Head of caudate nucleus (tissue), 42 donors: ENCODE measurements at regions not wholly inside any gene's neighbourhood (a gene's known extent, or its start where the extent isn't known, plus 50 kb on each side); places are given as distances from the start of the nearest gene placed in this dataset.
A peak's percentile ranks its signal among the peaks of the same experiment; 100 is the strongest.

Source experiments
- DNase-seq, 42 donors: peaks; one replicate each; pipeline versions ENCODE4 v3.0.0 to v3.0.0-alpha.2; 2020 to 2021; ENCODE audit warnings: mixed read lengths in 7 of 42
- intact Hi-C: fragments of 100-400 bp; cut with DNase I; formaldehyde crosslinking; loops from one replicate; pipeline ENCODE4 v1.15.0; 2022

DNA sequence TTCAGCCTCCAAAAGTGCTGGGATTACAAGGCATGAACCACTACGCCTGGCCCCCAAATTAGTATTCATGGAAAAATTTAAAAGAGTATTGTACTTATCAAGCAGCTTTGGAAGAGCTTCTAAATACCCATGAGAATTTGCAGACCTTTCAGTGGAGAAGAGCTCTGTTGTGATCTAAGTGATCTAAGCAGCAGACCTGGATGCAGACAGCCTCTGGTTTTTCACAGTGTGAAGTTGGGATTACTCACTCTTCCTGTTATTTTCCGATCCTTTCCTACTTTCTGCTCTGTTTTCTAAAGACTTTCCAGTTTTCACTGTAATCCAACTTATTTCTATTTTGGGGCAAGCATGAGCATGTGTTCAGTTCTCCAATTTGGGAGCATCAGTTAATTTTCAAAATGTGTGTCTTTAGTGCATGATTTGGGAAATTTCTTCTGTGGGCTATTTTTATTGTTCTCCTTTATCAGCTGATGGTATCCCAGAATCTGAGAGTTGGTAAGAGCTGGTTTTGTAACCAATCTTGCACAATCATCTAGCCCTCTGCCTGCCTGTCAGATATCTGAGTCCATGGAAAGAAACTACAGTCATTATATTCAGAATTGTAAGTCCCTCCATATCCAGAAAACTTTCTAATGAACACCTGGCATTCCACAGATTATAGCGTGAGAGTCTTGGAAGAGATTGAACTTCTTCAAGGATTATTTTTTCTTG, 207.7 kb upstream of the DTNBP1 start:
- intact Hi-C loops = no loop called here

DNA sequence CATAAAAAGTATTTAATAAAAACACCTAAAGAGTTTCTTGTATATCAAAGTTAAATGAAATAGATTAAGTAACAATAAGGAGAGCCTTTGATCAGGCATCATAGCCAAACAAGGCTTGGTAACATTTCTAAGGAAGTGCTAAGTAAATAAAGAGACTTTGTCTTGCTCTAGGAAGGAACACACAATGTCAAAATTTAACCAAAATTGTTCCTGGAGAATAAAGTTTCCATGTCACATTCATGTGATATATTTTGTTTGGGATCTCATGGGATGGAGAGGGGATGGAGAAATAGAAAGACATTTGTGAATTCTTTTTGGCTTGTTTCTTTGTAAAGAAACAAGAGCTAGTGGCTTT, 201.9 kb upstream of the DTNBP1 start:
- intact Hi-C loops = no loop called here
- no peak for DNase-seq

More for the DNA sequence above, 207.7 kb upstream of the DTNBP1 start:
- DNase-seq = no peak

DNA sequence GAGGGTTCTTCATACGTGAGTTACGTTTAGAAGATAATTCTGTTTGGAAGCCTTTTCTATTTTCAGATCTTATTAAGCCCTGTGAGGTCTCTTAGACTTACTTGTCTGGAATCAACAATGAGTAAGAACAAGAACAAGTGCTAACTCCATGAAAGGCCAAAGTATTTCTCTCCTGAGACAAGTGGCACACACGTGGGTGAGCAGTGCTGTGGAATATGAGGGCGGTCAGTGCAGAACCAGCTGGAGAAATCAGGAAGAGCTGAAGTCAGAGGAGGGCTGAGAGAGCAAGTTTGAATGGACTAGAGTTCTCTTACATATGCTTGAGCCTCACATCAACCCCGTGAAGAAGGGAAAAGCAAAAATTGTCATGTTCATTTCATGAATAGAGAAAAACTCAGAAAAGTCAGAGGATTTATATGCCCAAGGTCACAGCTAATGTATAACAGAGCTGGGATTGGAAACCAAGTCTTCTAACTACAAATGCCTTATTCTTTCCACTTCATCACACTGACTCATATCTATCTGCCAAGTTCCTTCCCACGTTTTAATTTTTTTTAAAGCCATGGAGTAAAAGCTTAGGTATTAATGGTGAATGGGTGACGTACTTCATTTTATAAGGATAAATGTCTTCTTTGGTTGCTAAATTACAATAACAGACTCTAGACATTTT, 201.3 kb upstream of the DTNBP1 start:
- intact Hi-C loops = no loop called here
- no peak for DNase-seq

DNA sequence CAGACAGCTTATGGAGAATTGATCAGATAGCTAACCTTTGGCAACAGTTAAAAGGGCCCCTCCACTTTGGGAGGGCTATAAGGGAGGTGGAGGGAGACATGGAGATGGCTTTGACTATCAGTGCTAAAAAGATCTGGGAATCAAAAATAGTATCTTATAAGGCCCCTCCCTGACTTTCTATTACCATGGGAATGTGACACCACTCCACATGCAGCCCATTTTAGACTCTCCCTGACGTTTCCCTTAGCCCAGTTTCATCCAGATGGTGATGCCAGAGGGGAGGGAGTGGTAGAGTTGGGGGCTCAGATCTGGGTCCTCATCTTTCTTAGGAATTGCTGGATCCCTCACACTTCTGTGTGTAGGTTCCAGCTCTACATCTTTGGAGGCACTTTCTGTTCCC, 200.0 kb upstream of the DTNBP1 start:
- intact Hi-C loops = no loop called here
- DNase-seq = no peak

DNA sequence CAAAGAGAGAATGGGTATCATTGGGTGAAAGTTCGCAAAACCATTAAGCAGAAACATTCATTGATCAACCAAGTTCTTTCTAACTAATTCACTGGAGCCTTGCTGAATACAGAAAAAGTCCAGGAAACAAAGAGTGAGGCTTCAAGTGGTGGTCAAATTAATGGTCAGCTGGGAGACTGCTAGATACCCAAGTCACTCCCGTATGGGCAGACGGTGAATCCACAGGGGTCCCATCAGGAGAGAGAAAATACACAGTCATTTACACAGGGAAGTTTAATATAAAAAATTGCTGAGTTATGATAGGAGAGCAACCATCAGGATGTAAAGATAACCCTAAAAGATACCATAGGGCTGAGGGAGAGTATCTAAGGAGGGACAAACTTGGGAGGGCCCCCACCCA, 198.7 kb upstream of the DTNBP1 start:
- intact Hi-C loops = no loop called here
- no peak for DNase-seq

DNA sequence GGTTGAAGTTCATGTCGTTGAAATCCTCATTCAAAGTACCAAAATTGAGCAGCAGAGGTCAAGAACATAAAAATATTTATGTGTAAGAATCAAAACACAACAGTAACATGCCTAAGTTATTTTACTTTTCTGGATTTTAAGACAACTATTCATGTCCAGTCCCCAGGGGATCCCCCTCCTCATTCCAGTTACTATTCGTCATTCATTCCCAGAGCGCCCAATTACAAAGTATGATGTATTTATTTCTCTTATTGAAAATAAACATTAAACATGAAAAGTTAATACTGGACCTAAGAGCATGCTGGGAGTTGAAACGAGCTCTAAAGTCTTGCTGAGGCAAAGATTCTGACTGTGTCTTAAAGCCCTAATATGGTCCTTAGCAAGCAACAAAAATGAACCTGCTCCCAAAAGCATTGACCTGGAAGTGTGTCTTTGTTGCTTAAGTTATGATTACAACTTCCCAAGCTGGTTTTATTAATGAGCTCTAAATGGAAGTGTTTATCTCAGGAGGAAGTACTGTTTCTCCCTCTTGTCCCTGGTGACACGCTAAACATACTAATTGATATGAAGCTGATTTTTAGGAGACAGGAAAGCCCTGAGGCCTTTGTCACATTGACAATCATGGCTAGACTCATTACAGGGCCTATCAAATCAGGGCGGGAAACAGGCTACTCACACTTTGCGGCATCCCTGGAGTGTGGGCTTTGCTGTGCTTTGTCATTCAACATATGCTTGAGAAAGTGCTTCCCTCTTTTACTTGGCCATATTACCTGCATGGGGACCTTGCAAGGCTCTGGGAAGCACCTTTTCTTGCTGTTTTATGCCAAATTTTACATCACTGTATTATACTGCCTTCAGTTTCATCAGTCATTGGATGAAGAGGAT, 192.2 kb upstream of the DTNBP1 start:
- no peak for DNase-seq
- intact Hi-C loops = no loop called here

DNA sequence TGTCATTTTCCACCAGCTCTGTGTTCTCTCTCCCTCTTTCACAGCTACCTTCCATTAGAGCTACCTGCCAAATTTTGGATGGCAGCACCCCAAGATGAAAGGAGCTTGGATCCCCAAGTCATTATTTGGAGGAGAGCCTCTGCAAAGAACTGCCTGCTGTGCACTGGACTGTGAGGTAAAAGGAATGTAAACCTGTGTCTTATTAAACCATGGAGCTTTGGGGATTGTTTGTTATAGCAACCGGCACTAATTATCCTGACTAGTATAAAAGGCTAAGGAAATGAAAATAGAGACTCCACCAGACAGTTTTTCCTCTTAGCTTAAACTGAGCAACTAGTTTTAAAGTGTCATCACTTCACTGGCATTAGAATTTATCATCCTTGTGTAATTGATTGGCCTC, 191.6 kb upstream of the DTNBP1 start:
- DNase-seq = no peak

DNA sequence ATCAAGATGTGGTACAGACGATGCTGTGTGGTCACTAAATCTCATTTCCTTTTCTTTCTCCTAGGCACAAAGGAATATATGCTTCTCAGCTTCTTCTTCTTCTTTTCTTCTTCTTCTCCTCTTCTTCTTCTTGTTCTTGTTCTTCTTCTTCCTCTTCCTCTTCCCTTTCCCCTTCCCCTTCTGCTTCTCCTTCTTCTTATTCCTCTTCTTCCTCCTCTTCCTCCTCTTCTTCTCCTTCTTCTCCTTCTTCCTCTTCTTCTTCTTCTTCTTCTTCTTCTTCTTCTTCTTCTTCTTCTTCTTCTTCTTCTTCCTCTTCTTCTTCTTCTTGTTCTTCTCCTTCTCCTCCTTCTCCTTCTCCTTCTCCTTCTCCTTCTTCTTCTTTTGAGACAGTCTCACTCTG, 190.4 kb upstream of the DTNBP1 start:
- no peak for DNase-seq
- intact Hi-C loops = no loop called here

More for the DNA sequence above, 191.6 kb upstream of the DTNBP1 start:
- intact Hi-C loops = no loop called here

DNA sequence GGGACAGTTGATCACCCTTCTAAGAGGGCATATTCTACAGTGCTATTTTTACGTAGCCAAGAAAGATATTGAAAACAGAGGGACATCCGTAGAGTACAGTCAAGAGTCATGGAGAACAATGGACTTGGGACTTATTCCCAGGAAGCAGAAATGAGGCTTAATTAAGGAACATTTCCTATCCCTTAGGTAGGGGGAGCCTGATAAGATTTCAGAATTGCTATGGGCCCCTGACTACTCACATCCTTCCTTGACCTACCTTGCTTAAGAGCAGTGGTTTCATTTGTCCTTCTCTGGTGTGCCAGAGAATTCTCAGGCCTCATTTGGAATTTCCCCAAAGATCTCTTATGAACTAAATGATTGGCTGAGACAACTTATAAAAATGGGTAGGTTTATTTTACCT, 189.5 kb upstream of the DTNBP1 start:
- DNase-seq = no peak
- intact Hi-C loops = no loop called here

DNA sequence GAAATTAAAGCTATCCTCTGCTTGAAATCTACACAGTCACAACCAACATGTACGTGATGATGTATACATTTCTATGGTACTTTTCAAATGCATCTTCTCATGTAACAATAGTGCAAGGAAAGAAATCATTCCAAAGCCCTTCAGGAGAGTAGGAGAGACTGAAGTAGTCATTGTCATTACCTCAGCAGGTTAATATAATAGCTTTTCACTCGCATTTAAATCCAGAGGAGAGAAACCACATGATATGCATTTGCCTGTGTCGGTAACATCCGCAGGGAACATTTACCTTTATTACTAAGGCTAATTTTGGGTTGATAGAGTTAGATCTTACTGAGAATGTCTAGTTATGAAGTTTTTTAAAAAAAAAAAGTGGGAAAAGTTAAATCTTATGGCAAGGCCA, 186.6 kb upstream of the DTNBP1 start:
- DNase-seq = no peak
- intact Hi-C loops = no loop called here

DNA sequence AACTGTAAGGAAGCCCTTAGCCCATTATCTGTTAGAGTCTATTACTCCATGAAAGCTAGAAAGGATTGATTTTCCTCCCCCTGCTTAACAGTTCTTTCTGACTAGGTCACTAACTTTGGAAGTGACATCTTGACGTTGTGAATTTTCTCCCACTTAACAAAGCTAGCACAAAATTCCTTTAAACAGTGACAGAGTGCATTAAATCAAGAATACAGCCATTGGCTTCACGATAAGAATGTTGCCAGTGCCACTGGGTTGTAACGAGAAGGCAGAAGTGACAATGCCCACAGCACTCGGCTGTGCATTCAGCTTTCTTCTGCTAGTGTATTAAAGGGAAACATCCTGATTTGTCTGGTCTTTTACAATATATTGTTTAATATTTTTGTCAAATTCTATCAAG, 182.7 kb upstream of the DTNBP1 start:
- no peak for DNase-seq
- intact Hi-C loops = no loop called here

DNA sequence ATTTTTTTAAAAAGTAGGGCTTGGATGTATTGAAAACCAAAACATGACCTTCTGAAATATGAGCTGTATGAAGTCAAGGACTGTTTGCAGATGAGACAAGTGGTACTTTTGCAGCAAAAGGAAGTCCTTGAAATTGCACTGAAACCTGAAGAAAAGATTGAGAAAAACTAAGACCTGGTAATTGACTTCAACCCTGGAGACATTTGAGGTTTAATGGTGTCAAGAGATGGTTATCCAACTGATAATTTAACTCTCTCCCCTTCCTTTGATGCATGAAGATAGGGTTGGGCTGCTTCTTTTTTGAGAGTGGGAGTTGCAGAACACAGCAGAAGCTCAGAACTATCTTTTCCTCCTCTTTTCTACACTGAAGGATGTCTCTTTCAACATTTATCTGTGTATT, 180.9 kb upstream of the DTNBP1 start:
- intact Hi-C loops = no loop called here
- DNase-seq = no peak

DNA sequence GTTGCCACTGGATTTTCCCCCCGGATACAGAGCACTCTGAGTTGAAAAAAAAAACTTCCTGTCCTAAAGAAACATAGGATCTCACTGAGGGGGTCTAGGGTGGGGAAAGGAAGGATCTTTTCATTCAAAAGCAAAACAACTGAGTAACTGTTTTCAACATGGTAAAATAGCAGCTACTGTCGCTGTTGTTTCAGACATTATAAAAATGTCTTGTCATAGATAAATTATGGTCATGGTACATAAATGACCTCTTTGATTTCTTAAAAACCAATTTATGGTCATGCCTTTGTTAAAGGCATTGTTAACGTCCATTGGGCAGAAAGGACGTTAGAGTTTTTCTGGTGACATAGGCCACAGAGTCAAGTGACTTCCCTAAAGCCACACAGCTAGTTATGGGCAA, 180.4 kb upstream of the DTNBP1 start:
- intact Hi-C loops = no loop called here
- no peak for DNase-seq

DNA sequence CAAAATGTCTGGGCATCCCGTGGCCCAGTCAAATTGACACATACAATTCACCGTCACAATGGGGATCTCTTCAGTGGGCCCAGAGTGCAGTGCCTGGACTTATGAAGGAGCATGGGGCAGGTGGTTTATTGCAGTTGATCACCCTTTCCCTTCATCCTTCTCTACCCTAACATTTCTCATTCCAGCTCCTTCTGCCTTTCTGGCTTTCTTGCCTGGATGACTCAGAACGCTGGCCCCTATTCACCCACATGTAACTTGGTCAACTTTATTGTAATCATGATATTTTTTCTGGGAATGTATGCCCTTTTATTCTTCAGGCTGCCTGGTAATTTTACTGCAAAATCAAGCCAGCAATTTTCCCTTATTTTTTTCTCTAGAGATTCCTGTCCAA, 179.9 kb upstream of the DTNBP1 start:
- intact Hi-C loops = no loop called here
- no peak for DNase-seq

DNA sequence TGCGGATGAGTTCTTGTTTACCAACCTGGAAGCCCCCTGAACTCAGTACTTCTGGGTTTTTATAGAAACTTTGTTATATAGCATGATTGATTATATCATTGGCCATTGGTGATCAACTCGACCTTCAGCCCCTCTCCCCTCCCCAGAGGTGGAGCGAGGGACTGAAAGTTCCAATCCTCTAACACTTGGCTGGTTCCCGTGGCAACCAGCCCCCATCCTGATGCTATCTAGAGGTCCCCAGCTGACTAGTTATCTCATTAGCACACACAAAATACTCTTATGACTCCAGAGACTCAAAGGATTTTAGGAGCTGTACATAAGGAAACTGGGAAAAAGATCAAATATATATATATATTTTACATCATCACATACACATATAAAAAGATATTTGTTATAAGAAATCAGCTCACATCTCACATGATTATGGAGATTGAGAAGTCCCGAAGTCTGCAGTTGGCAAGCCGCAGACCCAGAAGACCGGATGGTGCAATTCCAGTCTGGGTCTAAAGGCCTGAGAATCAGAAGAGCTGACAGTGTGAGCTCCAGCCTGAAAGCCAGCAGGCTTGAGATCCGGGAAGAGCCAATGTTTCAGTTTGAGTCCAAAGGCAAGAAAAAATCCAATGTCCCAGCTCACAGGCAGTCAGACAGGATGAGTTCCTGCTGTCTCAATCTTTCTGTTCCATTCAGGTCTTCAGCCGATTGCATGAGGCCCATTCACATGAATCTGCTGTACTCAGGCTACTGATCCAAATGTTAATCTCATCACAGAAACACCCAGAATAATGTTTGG, 179.3 kb upstream of the DTNBP1 start:
- intact Hi-C loops = no loop called here
- DNase-seq = peak in 2 of 42 donors; percentile 4 to 37

DNA sequence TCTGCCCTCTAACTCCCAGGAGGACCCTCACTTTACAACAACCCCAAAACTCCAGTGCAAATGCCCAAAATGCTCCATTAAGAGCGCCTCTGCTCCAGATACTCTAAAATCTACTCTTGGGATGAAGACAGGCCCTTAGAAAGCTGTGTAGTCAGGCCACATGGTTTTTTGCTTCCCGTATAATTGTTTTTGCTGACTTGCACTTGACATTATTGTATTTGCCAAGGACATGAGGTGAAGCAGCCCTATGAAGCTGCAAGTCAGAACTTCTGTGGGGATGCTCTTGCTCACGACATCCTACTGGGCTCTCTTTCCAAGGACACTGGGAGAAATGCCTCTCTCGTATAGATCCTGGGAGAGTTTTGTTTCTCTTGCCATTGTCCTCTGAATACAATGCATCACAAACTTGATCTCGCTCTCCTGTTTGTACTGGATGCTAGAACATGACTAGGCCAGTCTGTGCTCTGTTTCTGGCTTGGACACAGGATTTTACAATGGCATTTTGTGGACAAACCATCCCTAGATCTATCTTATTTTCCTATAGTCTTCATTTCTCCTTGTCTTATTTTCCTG, 177.2 kb upstream of the DTNBP1 start:
- DNase-seq = peak in 1 of 42 donors; percentile 6
- intact Hi-C loops = no loop called here

DNA sequence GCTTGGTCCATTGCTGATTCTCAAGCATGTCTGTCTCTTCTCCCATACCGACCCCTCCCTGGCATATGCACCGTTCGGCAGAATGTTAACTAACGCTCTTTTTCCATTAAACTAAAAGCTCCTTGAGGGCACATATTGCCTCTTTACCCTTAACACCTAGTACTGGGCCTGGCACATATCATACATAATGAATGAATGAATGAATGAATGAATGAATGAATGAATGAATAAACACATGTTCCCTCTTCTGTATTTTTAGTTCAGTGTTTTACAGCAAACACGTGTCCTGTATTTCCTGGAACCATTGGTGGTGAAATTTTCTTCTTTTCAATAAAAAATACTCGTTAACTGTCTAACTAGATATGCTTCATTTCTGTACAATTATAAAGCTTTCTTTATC, 174.4 kb upstream of the DTNBP1 start:
- intact Hi-C loops = no loop called here
- no peak for DNase-seq

DNA sequence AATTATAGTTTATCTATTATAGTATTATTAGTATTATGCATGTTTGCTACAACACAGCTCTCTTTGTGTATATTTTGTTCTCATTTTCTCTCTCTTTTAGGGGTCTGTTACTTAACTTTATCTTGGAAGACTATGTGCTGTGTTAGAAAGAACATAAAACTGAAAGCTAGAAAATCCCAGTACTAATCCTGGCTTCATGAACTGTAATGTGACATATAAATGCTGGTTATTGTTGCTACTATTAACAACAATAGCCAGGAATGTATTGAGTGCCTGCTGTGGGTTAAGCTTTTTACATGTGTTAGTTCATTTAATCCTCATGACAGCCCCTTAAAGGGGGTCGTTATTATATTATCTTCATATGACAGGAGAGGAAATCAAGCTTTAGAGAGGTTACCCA, 170.0 kb upstream of the DTNBP1 start:
- intact Hi-C loops = no loop called here
- DNase-seq = no peak

DNA sequence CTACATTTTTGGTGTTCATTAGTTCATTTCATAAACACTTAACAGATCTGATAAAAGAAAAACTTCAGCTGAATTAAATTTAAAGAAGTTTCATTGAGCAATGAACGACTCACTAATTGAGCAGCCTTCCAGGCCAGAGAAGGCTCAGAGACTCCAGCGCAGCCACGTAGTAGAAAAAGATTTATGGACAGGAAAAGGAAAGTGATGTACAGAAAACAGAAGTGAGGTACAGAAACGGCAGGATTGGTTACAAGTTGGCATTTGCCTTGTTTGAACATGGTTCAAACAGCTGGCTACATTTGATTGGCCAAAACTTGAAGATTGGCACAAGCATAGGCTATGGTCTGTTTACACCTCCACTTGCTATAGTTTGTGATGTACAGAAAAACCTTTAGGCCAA, 166.3 kb upstream of the DTNBP1 start:
- no peak for DNase-seq
- intact Hi-C loops = no loop called here
